HG03565 (cell line): ENCODE measurements at regions not wholly inside any gene's neighbourhood (a gene's known extent, or its start where the extent isn't known, plus 50 kb on each side); places are given as distances from the start of the nearest gene placed in this dataset.

Source experiments
- ATAC-seq: cut with Tn5 transposase; IDR thresholded peaks from one replicate; pipeline ENCODE4 v1.9.1; 2021; ENCODE audit warnings: mild to moderate bottlenecking, moderate library complexity; ENCODE audit not compliant: unreplicated experiment

DNA sequence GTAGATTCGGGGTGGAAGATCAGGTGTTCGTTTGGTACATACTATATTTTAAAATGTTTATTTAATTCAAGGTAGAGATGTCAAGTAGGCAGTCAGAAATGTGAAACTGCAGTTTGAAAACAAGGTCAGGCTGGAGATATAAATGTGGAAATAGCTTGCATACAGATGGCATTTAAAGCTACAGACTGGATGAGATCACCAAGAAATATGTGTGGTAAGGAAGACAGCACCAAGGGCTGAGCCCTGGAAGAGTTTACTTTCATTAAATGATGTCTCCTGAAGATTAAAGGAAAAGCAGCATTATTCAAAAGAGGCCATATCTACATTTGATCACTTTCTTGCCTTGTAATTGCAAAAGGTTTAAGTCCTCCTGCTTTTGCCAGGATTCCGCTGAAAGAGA, 271.3 kb downstream of the PTBP2 start:
- ATAC-seq, result no peak

GRCh38 chr1:96995351-96995750, 273.8 kb downstream of the PTBP2 start:
- ATAC-seq, result no peak

DNA sequence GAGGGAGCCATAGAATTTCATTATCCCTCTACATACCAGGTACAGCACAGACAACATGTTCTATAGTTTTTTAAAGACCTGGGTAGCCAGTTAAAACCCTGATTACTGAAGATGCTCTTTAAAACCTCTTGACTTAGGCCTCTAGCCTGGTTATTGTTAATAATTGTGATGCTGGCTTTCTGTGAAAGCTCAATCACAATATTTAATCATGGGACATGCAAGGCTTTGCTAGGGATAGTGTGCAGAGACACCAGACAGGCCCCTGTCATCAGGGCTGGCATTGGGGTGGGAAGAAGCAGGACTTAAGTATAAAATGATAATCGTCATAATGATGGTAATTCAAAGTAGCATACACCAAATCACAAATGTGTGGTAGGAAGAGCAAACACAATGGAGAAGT, 274.4 kb downstream of the PTBP2 start:
- no peak for ATAC-seq

DNA sequence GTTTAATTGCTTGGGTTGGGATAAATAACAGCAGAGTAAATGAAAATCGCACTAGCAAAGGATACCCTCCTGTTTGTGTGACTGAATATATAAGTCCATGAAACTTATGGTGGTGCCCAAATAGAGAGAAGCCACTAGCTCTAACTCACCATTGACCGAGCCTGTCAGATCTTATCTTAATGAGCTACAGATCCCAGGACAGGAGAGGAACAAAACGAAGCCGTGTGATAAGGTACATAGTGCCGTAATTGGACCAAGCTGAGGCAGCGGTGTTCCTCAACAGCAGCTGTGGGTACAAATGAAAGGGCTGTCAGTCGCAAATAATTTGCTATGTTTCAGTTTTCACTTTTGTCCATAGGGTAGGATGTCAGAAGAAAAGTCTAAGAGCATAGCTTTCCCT, 276.1 kb downstream of the PTBP2 start:
- no peak for ATAC-seq

GRCh38 chr1:96998466-96998865, 276.9 kb downstream of the PTBP2 start:
- no peak for ATAC-seq

DNA sequence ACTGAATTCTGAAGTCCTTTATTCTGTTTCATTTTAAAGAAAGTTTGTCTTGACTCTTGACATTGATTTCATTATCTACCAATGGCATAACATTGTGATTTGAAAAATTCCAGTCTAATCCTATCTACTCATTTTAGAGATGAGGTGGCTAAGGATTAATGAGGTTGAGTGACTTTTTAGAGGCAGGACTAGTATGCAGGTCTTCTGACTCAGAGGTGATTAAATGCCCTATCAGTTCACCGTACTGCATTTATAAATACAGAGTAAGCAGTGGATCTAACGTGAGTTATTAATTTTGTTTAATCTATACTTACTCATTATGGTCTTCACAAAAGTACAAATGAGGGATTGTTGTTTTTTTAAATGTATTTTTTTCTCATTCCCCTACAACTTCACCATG, 277.6 kb downstream of the PTBP2 start:
- ATAC-seq, result no peak

DNA sequence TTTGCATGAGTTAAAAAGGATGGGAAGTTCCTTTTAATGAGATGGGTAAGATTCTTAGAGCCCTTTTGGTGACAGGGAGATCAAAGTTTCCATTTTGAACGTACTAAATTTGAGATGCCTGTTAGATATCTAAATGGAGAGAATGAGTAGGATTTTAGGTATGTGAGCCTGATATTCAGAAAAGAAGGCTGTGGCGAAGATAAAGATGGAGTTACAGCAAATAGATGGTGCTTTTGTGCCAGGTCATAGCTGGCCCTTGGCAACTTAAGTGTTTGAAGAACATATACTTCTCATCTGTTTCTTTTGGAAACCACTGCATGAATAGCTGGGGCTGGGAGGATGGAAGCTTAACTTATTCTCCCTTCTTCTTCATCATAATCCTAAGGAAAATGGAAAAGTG, 282.5 kb downstream of the PTBP2 start:
- ATAC-seq, result no peak

DNA sequence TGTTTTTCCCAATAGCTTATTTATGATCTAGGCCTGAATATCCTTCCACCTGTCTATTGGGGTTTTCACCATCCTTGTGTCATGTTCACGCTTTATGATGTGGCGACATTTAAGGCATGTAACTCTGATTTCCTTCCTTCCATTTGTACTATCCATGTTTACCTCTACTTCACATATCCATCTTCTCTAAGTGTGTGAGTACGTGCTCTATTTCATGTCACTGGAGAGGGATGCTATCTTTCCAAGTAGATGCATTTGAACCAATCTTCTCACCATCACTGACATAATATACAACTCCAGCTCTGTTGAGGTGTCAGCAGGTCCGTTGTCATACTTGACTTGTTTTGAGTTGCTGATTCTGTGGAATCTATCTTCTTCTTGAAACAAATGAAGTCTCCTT, 283.2 kb downstream of the PTBP2 start:
- ATAC-seq, result no peak

GRCh38 chr1:97006044-97006661, 284.6 kb downstream of the PTBP2 start:
- ATAC-seq, result no peak

DNA sequence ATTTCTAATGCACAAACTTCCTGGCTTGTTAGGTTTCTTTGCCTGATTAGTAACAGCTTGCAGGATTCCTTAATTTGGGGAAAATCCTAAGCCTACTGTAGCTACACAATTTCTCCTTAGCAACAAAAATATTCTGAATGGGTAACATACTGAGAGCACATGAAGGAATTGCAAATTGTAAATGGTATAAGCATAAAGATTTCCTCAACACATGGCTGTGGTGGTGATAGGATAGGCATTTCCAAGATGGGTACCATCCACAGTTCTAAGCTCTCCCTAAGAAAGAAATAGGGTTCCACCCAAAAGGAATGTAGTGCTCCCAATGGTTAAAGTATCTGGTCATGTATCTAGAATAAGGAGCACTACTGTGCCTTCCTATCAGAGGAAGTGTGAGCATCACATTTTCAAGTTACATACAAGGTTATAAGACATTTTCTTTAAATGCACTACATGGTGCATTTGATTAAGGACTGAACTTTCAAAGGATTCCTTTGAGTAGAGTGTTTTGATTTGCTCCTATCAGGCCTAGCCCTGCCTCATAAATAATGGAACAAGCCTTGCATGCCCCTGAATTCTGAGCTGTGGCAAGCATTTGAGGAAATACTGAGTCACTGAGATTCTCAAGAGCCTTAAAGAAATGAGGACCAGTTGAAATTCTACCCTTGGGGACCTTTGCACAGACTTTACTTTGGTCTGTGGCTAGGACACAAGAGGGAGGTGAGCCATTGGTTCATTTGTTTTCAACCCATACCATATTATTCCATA, 286.4 kb downstream of the PTBP2 start:
- ATAC-seq, result no peak

DNA sequence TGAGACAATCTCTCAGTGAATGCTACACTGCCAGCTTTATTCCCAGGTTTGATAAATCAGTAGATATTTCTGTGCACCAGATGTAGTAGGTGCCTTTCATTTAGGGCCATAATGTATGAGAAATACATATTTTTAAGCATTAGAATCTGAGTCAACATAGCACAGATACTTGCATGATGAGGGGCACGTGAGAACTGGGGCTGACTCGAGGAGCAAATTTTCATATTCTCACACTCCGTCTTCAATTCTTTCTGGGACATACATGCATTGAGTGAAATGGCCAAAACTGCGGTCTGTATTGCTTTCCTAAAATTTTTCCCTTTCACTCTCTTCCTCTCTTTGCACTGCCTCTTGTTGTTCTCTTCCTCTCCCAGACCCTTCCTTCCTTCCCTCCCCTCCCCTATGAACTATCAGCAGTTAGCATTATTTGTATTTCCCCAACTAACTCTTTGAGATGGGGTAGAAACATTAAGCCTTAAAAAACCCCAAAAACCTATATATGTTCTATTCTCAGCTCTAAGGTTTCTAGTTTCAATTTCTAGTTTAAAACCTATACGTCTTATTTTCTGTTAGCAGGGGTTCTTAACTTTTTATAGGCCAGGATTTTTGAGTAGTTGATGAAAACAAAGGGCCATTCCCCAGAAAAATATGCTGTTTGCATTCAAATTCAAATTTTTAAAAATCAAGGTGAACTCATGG, 289.1 kb downstream of the PTBP2 start:
- no peak for ATAC-seq

DNA sequence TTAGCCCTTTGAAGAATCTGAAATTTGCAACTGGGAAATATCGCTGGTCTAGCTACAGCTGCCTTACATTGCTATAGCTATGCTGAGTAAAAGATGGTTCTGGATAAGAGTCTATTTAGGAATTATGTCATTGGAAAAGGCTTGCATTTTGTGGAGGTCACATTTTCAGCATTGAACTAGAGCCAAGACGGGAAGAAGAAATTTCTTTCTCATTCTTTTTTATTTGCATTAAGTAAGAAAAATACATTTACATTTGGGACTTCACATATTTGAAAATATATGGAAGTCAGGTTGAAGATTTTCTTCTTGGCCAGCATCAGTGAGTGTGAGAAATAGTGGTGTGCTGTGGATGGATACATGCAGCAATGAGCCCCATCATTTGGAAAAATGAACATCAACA, 291.6 kb downstream of the PTBP2 start:
- no peak for ATAC-seq

GRCh38 chr1:97013941-97014340, 292.4 kb downstream of the PTBP2 start:
- no peak for ATAC-seq

DNA sequence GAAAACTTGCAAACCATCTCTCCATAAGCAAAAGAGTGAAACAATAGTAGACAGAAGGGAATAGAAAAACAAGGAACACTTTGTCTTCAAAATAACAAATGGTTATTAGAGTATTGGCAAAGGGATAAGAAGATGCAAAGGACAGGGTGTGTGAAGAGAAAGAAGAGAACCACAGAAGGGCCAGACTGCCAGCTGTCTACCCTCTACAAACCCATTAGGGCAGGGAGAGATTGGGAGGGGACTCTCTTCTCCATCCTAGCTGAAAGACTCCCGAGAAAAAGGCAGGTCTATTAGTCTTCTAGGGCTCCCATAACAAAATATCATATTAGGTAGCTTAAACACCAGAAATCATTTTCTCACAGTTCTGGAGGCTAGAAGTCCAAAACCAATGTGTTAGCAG, 292.8 kb downstream of the PTBP2 start:
- ATAC-seq, result no peak

DNA sequence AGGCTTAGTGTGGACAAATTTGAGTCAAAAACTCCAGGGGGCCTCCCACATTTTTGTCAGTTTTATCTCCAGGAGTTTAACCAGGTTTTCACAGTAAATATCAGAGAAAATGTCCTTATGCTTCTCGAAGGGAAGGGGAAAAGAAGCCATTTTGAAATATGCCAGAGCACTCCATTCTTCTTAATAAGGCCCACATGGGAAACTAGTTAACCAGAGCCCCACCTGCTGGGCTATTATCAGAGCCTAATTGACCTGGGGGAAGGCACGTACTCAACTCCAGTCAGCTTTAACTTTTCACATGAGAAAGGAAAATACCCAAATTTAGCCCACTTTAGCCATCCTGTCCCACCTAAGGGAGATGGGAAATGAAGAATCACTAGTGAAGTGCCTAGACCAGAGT, 296.3 kb downstream of the PTBP2 start:
- no peak for ATAC-seq
